IMR-90 (cell line): ENCODE measurements at regions not wholly inside any gene's neighbourhood (a gene's known extent, or its start where the extent isn't known, plus 50 kb on each side); places are given as distances from the start of the nearest gene placed in this dataset.

ENCODE experiments used
- ATAC-seq: fragments of 200-7000 bp; cut with Tn5 transposase; 2 replicates; pipeline ENCODE4 v1.9.1; 2020; ENCODE audit warnings: low read depth, mild to moderate bottlenecking, moderate library complexity
- BruUV-seq: library from RNA; stranded (reverse); fragments of 400-500 nt; replicated peaks from 2 replicates; lab custom pipeline; 2021; lab: Mats Ljungman, UMichigan
- CTCF ChIA-PET: fragments of 300-600 bp; formaldehyde crosslinking; extraction: SDS; loops from one replicate; lab custom pipeline; 2021; ENCODE audit warnings: antibody characterized with exemption; lab: Yijun Ruan, JAX
- POLR2A ChIA-PET: fragments of 300-600 bp; sonication (Branson Sonifier 250); formaldehyde crosslinking; loops from one replicate; lab custom pipeline; 2022; ENCODE audit warnings: antibody characterized with exemption; ENCODE audit not compliant: unreplicated experiment; lab: Charles Lee
- DNase-seq: peaks from one replicate; pipeline ENCODE4 v3.0.0; 2013
- H2AFZ ChIP-seq: replicated peaks from 2 replicates; pipeline ENCODE3; 2013; ENCODE audit warnings: low read length, mild to moderate bottlenecking; ENCODE audit not compliant: poor library complexity
- H2AK5ac ChIP-seq: 2 replicates; pipeline ENCODE4 v1.6.1; 2013; ENCODE audit warnings: low read depth, low read length, inconsistent platforms
- H2AK9ac ChIP-seq: replicated peaks from 2 replicates; pipeline ENCODE3; 2013; ENCODE audit warnings: mild to moderate bottlenecking, low read depth, low read length, moderate library complexity; ENCODE audit not compliant: poor library complexity
- H2BK120ac ChIP-seq: 2 replicates; pipeline ENCODE4 v1.6.1; 2013; ENCODE audit warnings: low read depth, low read length, inconsistent platforms
- H2BK15ac ChIP-seq: 3 replicates; pipeline ENCODE4 v1.6.1; 2013; ENCODE audit warnings: low read depth, low read length, inconsistent platforms
- H2BK20ac ChIP-seq: 2 replicates; pipeline ENCODE4 v1.6.1; 2013; ENCODE audit warnings: low read depth, mild to moderate bottlenecking, inconsistent platforms, low read length, moderate library complexity
- H2BK5ac ChIP-seq: 2 replicates; pipeline ENCODE4 v1.6.1; 2013; ENCODE audit warnings: mild to moderate bottlenecking, low read depth, low read length, inconsistent platforms; ENCODE audit not compliant: poor library complexity, severe bottlenecking
- H3K14ac ChIP-seq: replicated peaks from 2 replicates; pipeline ENCODE4 v1.6.1; 2013; ENCODE audit warnings: low read depth, low read length, inconsistent platforms
- H3K18ac ChIP-seq: 2 replicates; pipeline ENCODE4 v1.6.1; 2013; ENCODE audit warnings: low read depth, low read length, control low read depth
- H3K23ac ChIP-seq: 2 replicates; pipeline ENCODE4 v1.6.1; 2013; ENCODE audit warnings: low read depth, low read length, inconsistent platforms
- H3K27ac ChIP-seq: 2 replicates; pipeline ENCODE4 v1.5.1; 2013; ENCODE audit warnings: mild to moderate bottlenecking, control low read depth, low read length; ENCODE audit not compliant: insufficient read depth
- H3K27me3 ChIP-seq: 2 replicates; pipeline ENCODE4 v1.6.1; 2013; ENCODE audit warnings: low read length; ENCODE audit not compliant: control insufficient read depth, insufficient read depth
- H3K36me3 ChIP-seq: 2 replicates; pipeline ENCODE4 v1.6.1; 2013; ENCODE audit warnings: low read length, mixed read lengths; ENCODE audit not compliant: control insufficient read depth, insufficient read depth
- H3K4ac ChIP-seq: 2 replicates; pipeline ENCODE4 v1.6.1; 2013; ENCODE audit warnings: low read depth, low read length, inconsistent platforms
- H3K4me1 ChIP-seq: 2 replicates; pipeline ENCODE4 v1.6.1; 2013; ENCODE audit warnings: low read length, mixed read lengths; ENCODE audit not compliant: control insufficient read depth, insufficient read depth
- H3K4me2 ChIP-seq: 2 replicates; pipeline ENCODE4 v1.6.1; 2013; ENCODE audit warnings: low read depth, mild to moderate bottlenecking, control low read depth, low read length, moderate library complexity
- H3K4me3 ChIP-seq: 2 replicates; pipeline ENCODE4 v1.5.1; 2013; ENCODE audit warnings: low read depth, mild to moderate bottlenecking, control low read depth, low read length, moderate library complexity; ENCODE audit not compliant: insufficient read depth
- H3K56ac ChIP-seq: 2 replicates; pipeline ENCODE4 v1.6.1; 2013; ENCODE audit warnings: low read length, inconsistent platforms; ENCODE audit not compliant: insufficient read depth; ENCODE audit errors: extremely low read depth
- H3K79me1 ChIP-seq, 2 experiments: 2 replicates each; pipeline ENCODE4 v1.6.1; 2013; ENCODE audit warnings: low read length in 2 of 2, inconsistent platforms in 1 of 2, low read depth in 1 of 2
- H3K9ac ChIP-seq: 2 replicates; pipeline ENCODE4 v1.6.1; 2013; ENCODE audit warnings: low read depth, low read length, control low read depth
- H3K9me1 ChIP-seq: 2 replicates; pipeline ENCODE4 v1.6.1; 2013; ENCODE audit warnings: low read length, inconsistent platforms; ENCODE audit not compliant: insufficient read depth
- H3K9me3 ChIP-seq: 2 replicates; pipeline ENCODE4 v1.6.1; 2013; ENCODE audit warnings: low read length; ENCODE audit not compliant: control insufficient read depth, insufficient read depth
- H4K20me1 ChIP-seq: 2 replicates; pipeline ENCODE4 v1.6.1; 2013; ENCODE audit warnings: low read length, inconsistent platforms; ENCODE audit not compliant: insufficient read depth
- H4K5ac ChIP-seq: 2 replicates; pipeline ENCODE4 v1.6.1; 2013; ENCODE audit warnings: mild to moderate bottlenecking, low read depth, low read length, control low read depth
- H4K8ac ChIP-seq, 2 experiments: 2 replicates each; pipeline ENCODE4 v1.6.1; 2013; ENCODE audit warnings: low read depth in 2 of 2, low read length in 2 of 2, control low read depth in 1 of 2, inconsistent platforms in 1 of 2
- H4K91ac ChIP-seq: 2 replicates; pipeline ENCODE4 v1.6.1; 2013; ENCODE audit warnings: low read depth, low read length, inconsistent platforms; ENCODE audit not compliant: insufficient read depth
- BHLHE40 ChIP-seq: fragments of 150-350 bp; IDR thresholded peaks from 2 replicates; pipeline ENCODE4 v1.6.1; 2016; ENCODE audit warnings: mild to moderate bottlenecking, low read depth, low read length
- WGBS, 2 experiments: methylation state at CpG; one replicate each; pipeline versions ENCODE4 v1.1.5 to v1.1.7; 2013; ENCODE audit warnings: missing lambda C conversion rate in 2 of 2; ENCODE audit not compliant: insufficient read length in 1 of 2; ENCODE audit errors: extremely low coverage in 2 of 2; 5-methylcytosine and 5-hydroxymethylcytosine counted together
- dilution Hi-C: fragments of 300-500 bp; cut with HindIII; formaldehyde crosslinking; loops from one replicate; pipeline ENCODE4 v1.14.3; 2018; ENCODE audit warnings: low sequenced_read_pairs; ENCODE audit not compliant: unreplicated experiment
- in situ Hi-C: fragments of 300-500 bp; cut with MboI; formaldehyde crosslinking; loops from 3 replicates; pipeline ENCODE4 v1.14.3; 2019; ENCODE audit warnings: low sequenced_read_pairs, inconsistent platforms, mixed read lengths
- intact Hi-C: fragments of 100-400 bp; cut with micrococcal nuclease; formaldehyde crosslinking; loops from 2 replicates; pipeline ENCODE4 v1.10.0; 2022

GRCh38 chr2:122545821-122546220 lies 790.4 kb downstream of the TSN start:
- Histone ChIP-seq H3K18ac (no peak overlapping the region), H3K27ac (no peak overlapping the region), H3K56ac (no peak overlapping the region), H3K23ac (no peak overlapping the region), H2AFZ (no peak overlapping the region), H3K9me3 (peaks cover 7% of the 10 kb centered on the region; the same call in 1 of the 2 replicates), H2AK5ac (no peak overlapping the region), H4K8ac (no peak overlapping the region), H3K79me1 (no peaks in the 10 kb centered on the region), H4K5ac (no peak overlapping the region), H2BK5ac (no peak overlapping the region), H2AK9ac (no peak overlapping the region), H2BK15ac (no peak overlapping the region), H3K4me2 (no peak overlapping the region), H4K91ac (no peak overlapping the region), H4K20me1 (no peaks in the 10 kb centered on the region), H3K4me3 (no peak overlapping the region), H3K27me3 (no peaks in the 10 kb centered on the region), H3K9ac (no peak overlapping the region), H3K14ac (no peak overlapping the region), H3K4ac (no peak overlapping the region), H2BK120ac (no peak overlapping the region), H3K36me3 (no peaks in the 10 kb centered on the region), H3K4me1 (no peaks in the 10 kb centered on the region), H2BK20ac (no peak overlapping the region), H3K9me1 (no peaks in the 10 kb centered on the region)
- in situ Hi-C loops (no loop called here), dilution Hi-C loops (no loop called here), intact Hi-C loops (no loop called here)
- POLR2A ChIA-PET, result no interaction called here
- ATAC-seq (no peak), DNase-seq (no peak)
- no peak for TF ChIP-seq BHLHE40
- no TSS peak for BruUV-seq
- no CpG with 5 or more reads among the region's 4 CpGs for WGBS, 2 experiments
- CTCF ChIA-PET, result no interaction called here
